ENCODE measurements at regions not wholly inside any gene's neighbourhood (a gene's known extent, or its start where the extent isn't known, plus 50 kb on each side); places are given as distances from the start of the nearest gene placed in this dataset.
A peak's percentile ranks its signal among the peaks of the same experiment; 100 is the strongest.
"Not testable (repeated sequence)": the region's sequence is repeated elsewhere in the genome, so short reads cannot be mapped to it uniquely, and the experiment has no call there.

DNA sequence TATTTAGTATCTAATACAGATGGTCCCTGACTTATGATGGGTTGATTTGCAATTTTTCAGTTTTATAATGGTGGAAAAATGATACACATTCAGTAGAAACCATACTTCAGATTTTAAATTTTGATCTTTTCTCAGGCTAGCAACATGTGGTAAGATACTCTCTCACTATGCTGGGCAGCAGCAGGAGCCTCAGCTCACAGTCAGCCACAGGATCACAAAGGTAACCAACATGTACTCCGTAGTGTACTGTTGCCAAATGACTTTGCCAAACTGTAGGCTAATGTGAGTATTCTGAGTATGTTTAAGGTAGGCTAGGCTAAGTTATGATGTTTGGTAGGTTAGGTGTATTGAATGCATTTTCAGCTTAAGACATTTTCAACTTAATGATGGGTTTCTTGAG is 498.6 kb upstream of the DPPA4 start:
- no peak overlapping the region for H3K4me3 Mint-ChIP-seq
- no peaks in the 10 kb centered on the region for H3K27me3 Mint-ChIP-seq
- H3K9me3 Mint-ChIP-seq, result no peaks in the 10 kb centered on the region
- no peak for ATAC-seq (replicated peaks; ENCODE audit: extremely low read depth, poor library complexity, severe bottlenecking)
- no peaks in the 10 kb centered on the region for H3K36me3 Mint-ChIP-seq (ENCODE audit: insufficient read depth)
- no peak for DNase-seq (ENCODE audit: low spot score in 2 of 2)
- H3K27ac Mint-ChIP-seq (ENCODE audit: low read depth), result no peak overlapping the region
- H3K4me1 Mint-ChIP-seq, result no peaks in the 10 kb centered on the region

- H3K27me3 Mint-ChIP-seq, result no peaks in the 10 kb centered on the region
- no peaks in the 10 kb centered on the region for H3K36me3 Mint-ChIP-seq (ENCODE audit: insufficient read depth)
- peaks cover 18% of the 10 kb centered on the region for H3K4me1 Mint-ChIP-seq
- peaks cover 12% of the 10 kb centered on the region for H3K9me3 Mint-ChIP-seq
- DNase-seq (ENCODE audit: low spot score in 2 of 2), result no peak
- peak overlapping the region; percentile 47 for H3K4me3 Mint-ChIP-seq
- peak overlapping the region; percentile 58 for H3K27ac Mint-ChIP-seq (ENCODE audit: low read depth)
- no peak for ATAC-seq (replicated peaks; ENCODE audit: extremely low read depth, poor library complexity, severe bottlenecking)
Observed at GRCh38 chr3:109851854-109852253, 514.5 kb upstream of the DPPA4 start.

- H3K27ac Mint-ChIP-seq (ENCODE audit: low read depth), result peak overlapping the region; percentile 58
- H3K9me3 Mint-ChIP-seq, result peaks cover 12% of the 10 kb centered on the region
- no peak for ATAC-seq (replicated peaks; ENCODE audit: extremely low read depth, poor library complexity, severe bottlenecking)
- H3K27me3 Mint-ChIP-seq, result no peaks in the 10 kb centered on the region
- H3K4me3 Mint-ChIP-seq, result peak overlapping the region; percentile 47
- DNase-seq (ENCODE audit: low spot score in 2 of 2), result no peak
- H3K36me3 Mint-ChIP-seq (ENCODE audit: insufficient read depth), result no peaks in the 10 kb centered on the region
- H3K4me1 Mint-ChIP-seq, result peaks cover 18% of the 10 kb centered on the region
Observed at GRCh38 chr3:109852283-109852682, 514.9 kb upstream of the DPPA4 start.

DNA sequence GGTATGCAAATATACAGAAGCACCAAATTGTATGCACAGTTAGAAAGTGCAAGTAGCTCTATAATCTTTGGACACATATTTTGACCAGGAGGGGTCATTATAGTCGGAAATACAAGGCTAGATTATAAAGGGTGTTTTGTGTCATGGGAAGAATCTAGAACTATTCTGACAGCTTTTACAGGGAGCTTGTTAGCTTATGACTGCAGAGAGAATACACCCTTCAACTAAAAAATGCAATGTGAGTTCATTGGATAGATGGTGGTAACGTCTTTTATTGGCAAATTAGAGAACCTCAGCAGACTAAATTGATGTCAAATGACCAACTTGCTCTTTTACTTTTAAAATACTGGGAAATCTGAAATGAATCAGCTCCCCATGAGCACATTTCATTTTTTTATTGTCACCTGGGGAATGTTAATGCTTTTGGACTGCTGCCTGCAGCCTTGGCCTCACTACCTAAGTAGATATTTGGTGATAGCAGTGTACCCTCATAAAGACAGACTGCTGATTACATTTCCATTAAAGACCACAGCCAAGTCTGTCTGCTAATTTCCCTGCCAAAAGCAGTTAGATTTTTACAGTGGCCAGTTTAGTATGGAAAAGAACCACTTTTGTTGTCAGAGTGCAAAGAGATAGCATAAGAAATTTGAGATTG is 515.9 kb upstream of the DPPA4 start:
- peaks cover 12% of the 10 kb centered on the region for H3K9me3 Mint-ChIP-seq
- H3K4me1 Mint-ChIP-seq, result peaks cover 18% of the 10 kb centered on the region
- H3K27ac Mint-ChIP-seq (ENCODE audit: low read depth), result peak overlapping the region; percentile 58
- no peak for DNase-seq (ENCODE audit: low spot score in 2 of 2)
- H3K27me3 Mint-ChIP-seq, result no peaks in the 10 kb centered on the region
- H3K36me3 Mint-ChIP-seq (ENCODE audit: insufficient read depth), result no peaks in the 10 kb centered on the region
- ATAC-seq (replicated peaks; ENCODE audit: extremely low read depth, poor library complexity, severe bottlenecking), result no peak
- no peak overlapping the region for H3K4me3 Mint-ChIP-seq

DNA sequence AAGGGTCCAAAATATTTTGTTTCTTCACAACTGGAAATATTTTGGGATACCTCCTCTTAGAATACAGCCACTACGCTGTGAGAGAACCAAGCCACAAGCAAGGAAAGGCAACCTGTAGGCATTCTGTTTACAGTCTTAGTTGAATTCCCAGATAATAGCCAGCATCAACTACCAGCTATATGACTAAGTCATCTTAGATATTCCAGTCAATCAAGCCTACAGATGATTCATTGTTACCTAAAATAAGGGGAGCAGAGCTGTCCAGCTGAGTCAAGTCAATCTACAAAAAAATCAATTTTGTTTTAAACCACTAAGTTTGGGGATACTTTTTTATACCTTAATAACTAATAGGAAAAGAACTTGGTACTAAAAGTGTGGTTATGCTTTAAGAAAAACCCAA is 526.4 kb upstream of the DPPA4 start:
- no peak for DNase-seq (ENCODE audit: low spot score in 2 of 2)
- Mint-ChIP-seq H3K27ac (ENCODE audit: low read depth) (no peak overlapping the region), H3K4me1 (no peaks in the 10 kb centered on the region), H3K4me3 (no peak overlapping the region), H3K9me3 (no peaks in the 10 kb centered on the region), H3K36me3 (ENCODE audit: insufficient read depth) (no peaks in the 10 kb centered on the region), H3K27me3 (no peaks in the 10 kb centered on the region)
- no peak for ATAC-seq (replicated peaks; ENCODE audit: extremely low read depth, poor library complexity, severe bottlenecking)

GRCh38 chr3:109864452-109864851 is 527.1 kb upstream of the DPPA4 start:
- H3K36me3 Mint-ChIP-seq (ENCODE audit: insufficient read depth), result no peaks in the 10 kb centered on the region
- H3K4me1 Mint-ChIP-seq, result no peaks in the 10 kb centered on the region
- no peak overlapping the region for H3K4me3 Mint-ChIP-seq
- DNase-seq (ENCODE audit: low spot score in 2 of 2) (no peak), ATAC-seq (replicated peaks; ENCODE audit: extremely low read depth, poor library complexity, severe bottlenecking) (no peak)
- no peak overlapping the region for H3K27ac Mint-ChIP-seq (ENCODE audit: low read depth)
- H3K9me3 Mint-ChIP-seq, result no peaks in the 10 kb centered on the region
- H3K27me3 Mint-ChIP-seq, result no peaks in the 10 kb centered on the region

DNA sequence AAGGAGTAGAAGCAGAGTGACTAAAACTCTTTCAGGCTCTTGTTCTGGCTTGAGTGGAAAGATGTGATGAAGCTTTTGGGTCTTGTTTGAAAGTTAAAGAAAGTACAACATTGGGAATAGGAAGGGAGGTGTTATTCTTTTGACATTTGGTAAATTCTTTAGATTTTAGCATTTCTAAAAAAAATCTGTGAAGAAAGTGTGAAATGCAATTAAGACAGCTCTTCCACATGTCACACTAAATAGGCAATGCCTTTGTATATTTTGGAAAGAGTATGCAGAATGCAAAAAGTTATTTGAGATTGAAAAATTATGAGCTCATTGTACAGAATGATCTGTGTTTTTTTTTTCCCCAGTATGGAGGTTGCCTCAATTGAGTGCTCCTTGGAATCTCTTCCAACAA is 532.2 kb upstream of the DPPA4 start:
- DNase-seq (ENCODE audit: low spot score in 2 of 2) (no peak), ATAC-seq (replicated peaks; ENCODE audit: extremely low read depth, poor library complexity, severe bottlenecking) (no peak)
- no peak overlapping the region for H3K27ac Mint-ChIP-seq (ENCODE audit: low read depth)
- H3K4me3 Mint-ChIP-seq, result no peak overlapping the region
- H3K36me3 Mint-ChIP-seq (ENCODE audit: insufficient read depth), result no peaks in the 10 kb centered on the region
- no peaks in the 10 kb centered on the region for H3K4me1 Mint-ChIP-seq
- no peaks in the 10 kb centered on the region for H3K27me3 Mint-ChIP-seq
- no peaks in the 10 kb centered on the region for H3K9me3 Mint-ChIP-seq

- H3K27me3 Mint-ChIP-seq, result no peaks in the 10 kb centered on the region
- no peak overlapping the region for H3K27ac Mint-ChIP-seq (ENCODE audit: low read depth)
- H3K4me1 Mint-ChIP-seq, result no peaks in the 10 kb centered on the region
- H3K9me3 Mint-ChIP-seq, result no peaks in the 10 kb centered on the region
- no peak for DNase-seq (ENCODE audit: low spot score in 2 of 2)
- H3K36me3 Mint-ChIP-seq (ENCODE audit: insufficient read depth), result no peaks in the 10 kb centered on the region
- no peak overlapping the region for H3K4me3 Mint-ChIP-seq
- ATAC-seq (replicated peaks; ENCODE audit: extremely low read depth, poor library complexity, severe bottlenecking), result no peak
Observed at GRCh38 chr3:109874896-109875708, 537.8 kb upstream of the DPPA4 start.

- not testable (repeated sequence) for DNase-seq (ENCODE audit: low spot score in 2 of 2); H3K27ac Mint-ChIP-seq (ENCODE audit: low read depth); ATAC-seq (replicated peaks; ENCODE audit: extremely low read depth, poor library complexity, severe bottlenecking); H3K27me3 Mint-ChIP-seq; H3K36me3 Mint-ChIP-seq (ENCODE audit: insufficient read depth); H3K4me3 Mint-ChIP-seq; H3K4me1 Mint-ChIP-seq; H3K9me3 Mint-ChIP-seq
Observed at GRCh38 chr3:109877616-109878015, 540.3 kb upstream of the DPPA4 start.

DNA sequence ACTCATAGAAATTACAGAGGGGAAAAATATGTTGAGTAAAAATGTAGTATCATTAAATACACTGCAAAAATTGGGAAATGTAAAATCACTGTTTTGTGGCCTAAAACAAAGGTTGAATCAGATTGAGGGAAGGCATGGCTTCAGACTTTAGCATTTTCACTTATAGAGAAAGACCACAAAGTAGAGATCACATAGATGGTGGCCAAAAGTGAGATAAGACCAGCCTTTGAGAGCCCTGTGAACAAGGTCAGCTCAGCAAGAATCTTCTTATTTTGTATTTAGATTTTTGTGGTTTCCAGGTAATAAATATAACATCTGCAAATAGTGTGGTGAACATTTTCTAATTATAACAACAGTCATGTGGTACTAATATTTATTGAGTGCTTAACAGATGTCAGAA is 544.8 kb upstream of the DPPA4 start:
- Mint-ChIP-seq H3K9me3 (peaks cover 6% of the 10 kb centered on the region), H3K4me1 (no peaks in the 10 kb centered on the region), H3K27me3 (no peaks in the 10 kb centered on the region), H3K4me3 (no peak overlapping the region), H3K36me3 (ENCODE audit: insufficient read depth) (no peaks in the 10 kb centered on the region), H3K27ac (ENCODE audit: low read depth) (no peak overlapping the region)
- ATAC-seq (replicated peaks; ENCODE audit: extremely low read depth, poor library complexity, severe bottlenecking), result no peak
- DNase-seq (ENCODE audit: low spot score in 2 of 2), result no peak

- Mint-ChIP-seq H3K4me3 (no peak overlapping the region), H3K27ac (ENCODE audit: low read depth) (no peak overlapping the region), H3K27me3 (no peaks in the 10 kb centered on the region), H3K9me3 (peaks cover 6% of the 10 kb centered on the region), H3K4me1 (no peaks in the 10 kb centered on the region), H3K36me3 (ENCODE audit: insufficient read depth) (no peaks in the 10 kb centered on the region)
- no peak for DNase-seq (ENCODE audit: low spot score in 2 of 2)
- no peak for ATAC-seq (replicated peaks; ENCODE audit: extremely low read depth, poor library complexity, severe bottlenecking)
Observed at GRCh38 chr3:109887293-109887692, 549.9 kb upstream of the DPPA4 start.

DNA sequence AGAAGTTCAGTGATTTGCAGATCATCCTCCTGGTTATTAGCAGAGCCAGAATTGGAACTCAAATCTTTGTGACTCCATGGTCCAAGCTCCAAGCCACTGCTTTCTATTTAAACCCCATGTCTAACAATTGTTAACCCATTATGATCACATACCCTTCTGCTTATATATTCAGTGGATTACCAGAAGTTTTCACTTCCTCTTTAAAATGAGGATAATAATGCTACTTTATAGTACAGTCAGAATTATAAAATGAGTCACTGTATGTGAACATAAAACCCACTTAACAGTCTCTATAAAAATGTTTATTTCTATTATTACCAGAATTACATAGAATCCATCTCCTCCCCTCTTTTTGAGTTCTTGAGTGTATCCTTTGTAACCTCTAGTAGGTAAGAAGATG is 550.7 kb upstream of the DPPA4 start:
- Mint-ChIP-seq H3K9me3 (peaks cover 6% of the 10 kb centered on the region), H3K27ac (ENCODE audit: low read depth) (no peak overlapping the region), H3K4me1 (no peaks in the 10 kb centered on the region), H3K4me3 (no peak overlapping the region), H3K36me3 (ENCODE audit: insufficient read depth) (no peaks in the 10 kb centered on the region), H3K27me3 (no peaks in the 10 kb centered on the region)
- ATAC-seq (replicated peaks; ENCODE audit: extremely low read depth, poor library complexity, severe bottlenecking), result no peak
- no peak for DNase-seq (ENCODE audit: low spot score in 2 of 2)

DNA sequence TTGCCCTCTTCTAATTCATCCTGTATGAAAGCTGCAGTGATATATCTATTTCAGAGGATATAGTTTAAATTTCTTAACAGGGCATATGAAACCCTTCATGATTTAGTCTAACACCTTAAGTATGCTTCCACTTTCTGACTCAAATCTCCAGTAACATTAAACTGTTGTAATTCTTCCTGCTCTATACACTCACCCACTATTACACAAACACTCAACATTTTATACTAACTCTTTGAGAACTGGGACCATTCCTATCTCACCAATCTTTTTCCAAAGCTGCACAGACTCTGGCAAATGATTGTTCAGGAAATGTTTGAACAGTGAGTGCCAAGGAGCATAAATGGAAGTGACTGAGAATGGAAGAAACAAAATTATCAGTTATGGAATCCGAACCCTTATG is 560.4 kb upstream of the DPPA4 start:
- ATAC-seq (replicated peaks; ENCODE audit: extremely low read depth, poor library complexity, severe bottlenecking) (no peak), DNase-seq (ENCODE audit: low spot score in 2 of 2) (no peak)
- H3K4me3 Mint-ChIP-seq, result no peak overlapping the region
- H3K27me3 Mint-ChIP-seq, result no peaks in the 10 kb centered on the region
- peaks cover 9% of the 10 kb centered on the region for H3K4me1 Mint-ChIP-seq
- H3K36me3 Mint-ChIP-seq (ENCODE audit: insufficient read depth), result no peaks in the 10 kb centered on the region
- H3K9me3 Mint-ChIP-seq, result no peaks in the 10 kb centered on the region
- no peak overlapping the region for H3K27ac Mint-ChIP-seq (ENCODE audit: low read depth)

Measured in central memory CD8-positive, alpha-beta T cell (primary cell).